ENCODE measurements at regions not wholly inside any gene's neighbourhood (a gene's known extent, or its start where the extent isn't known, plus 50 kb on each side); places are given as distances from the start of the nearest gene placed in this dataset.
"Not testable (repeated sequence)": the region's sequence is repeated elsewhere in the genome, so short reads cannot be mapped to it uniquely, and the experiment has no call there.

- DNase-seq: no peak
These were observed 651.2 kb upstream of the KCNMB2 start for GRCh38 chr3:177885063-177885462.

- no peak for DNase-seq
These were observed 649.7 kb upstream of the KCNMB2 start for GRCh38 chr3:177886501-177886900.

DNA sequence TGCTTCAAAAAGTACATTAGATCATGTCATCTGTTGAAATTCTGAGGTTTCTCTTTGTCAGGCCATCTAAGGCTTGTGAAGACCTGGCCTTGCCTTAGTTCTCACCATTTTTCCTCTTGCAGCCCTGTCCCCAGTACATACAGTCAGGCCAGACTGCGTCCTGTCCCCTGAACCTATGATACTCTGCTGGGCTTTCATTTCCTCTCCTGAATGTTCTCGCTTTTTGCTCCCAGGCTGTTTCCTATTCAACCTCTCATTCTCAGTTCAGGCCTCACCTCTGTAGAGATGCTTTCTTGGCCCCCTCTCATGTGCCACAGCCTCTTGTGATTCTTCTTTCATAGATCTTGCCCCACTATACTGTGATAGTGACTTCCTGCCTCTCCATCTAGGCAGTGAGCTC is 648.8 kb upstream of the KCNMB2 start:
- no peak for DNase-seq

GRCh38 chr3:177889161-177889560 is 647.1 kb upstream of the KCNMB2 start:
- no peak for DNase-seq

- DNase-seq: no peak
These were observed 646.4 kb upstream of the KCNMB2 start for GRCh38 chr3:177889652-177890358.

DNA sequence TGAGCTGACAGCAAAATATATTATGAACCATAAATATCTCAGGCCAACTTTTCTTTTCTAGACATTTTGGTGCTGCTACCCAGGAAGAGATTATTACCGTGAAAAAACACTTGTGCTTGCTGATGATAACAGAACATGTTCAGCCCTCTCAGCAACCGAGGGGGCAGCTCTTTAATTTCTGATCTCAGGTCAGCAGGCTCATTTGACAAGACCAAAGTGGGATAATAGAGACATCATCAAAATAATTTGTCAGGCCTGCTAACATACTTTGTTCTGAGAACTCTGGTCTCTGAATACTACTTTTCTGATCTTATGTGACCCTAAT is 645.9 kb upstream of the KCNMB2 start:
- DNase-seq: no peak

- DNase-seq: not testable (repeated sequence)
These were observed 644.7 kb upstream of the KCNMB2 start for GRCh38 chr3:177891569-177891968.

DNA sequence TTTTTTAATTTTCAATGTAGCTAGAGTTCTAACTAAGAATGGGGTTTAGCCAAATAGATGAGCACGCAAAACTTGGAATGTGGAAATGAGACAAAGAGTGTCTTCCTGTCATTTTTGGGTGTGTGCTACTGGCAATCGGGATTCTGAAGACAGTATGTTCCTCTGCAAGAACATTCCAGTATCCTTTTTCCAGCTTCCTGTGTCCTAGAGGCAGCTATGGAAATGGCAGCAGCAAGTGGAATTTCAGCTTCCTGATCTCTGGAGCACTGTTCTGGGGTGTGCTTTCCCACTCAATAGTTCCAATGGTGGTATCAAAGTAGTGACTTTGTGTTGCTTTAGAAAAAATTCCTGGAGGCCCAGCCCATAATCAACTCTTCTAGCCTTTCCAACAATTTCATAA is 642.9 kb upstream of the KCNMB2 start:
- no peak for DNase-seq

- DNase-seq: no peak
These were observed 642.0 kb upstream of the KCNMB2 start for GRCh38 chr3:177894081-177894728.

DNA sequence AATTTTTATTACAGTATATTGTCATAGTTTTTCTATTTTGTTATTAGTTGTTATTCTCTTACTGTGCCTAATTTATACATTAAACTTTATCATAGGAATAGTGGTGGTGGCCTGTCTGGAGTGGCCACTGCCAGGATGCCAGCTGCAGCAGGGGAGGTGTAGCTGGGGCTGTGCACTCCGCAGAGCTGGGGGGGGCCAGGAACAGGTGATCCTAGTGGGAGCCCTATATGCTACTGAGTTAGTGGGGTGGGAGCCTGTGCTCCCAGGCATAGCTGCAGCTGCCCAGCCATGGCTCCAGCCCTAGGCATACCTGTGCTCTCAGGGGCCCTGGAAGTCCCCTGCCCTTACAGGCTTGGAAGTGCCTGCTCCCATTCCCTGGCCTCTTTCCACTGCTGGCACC is 638.1 kb upstream of the KCNMB2 start:
- no peak for DNase-seq

- no peak for DNase-seq
These were observed 636.8 kb upstream of the KCNMB2 start for GRCh38 chr3:177899275-177900067.

GRCh38 chr3:177902876-177903275 is 633.4 kb upstream of the KCNMB2 start:
- no peak for DNase-seq

GRCh38 chr3:177904621-177905020 is 631.6 kb upstream of the KCNMB2 start:
- no peak for DNase-seq

GRCh38 chr3:177905173-177906125 is 630.8 kb upstream of the KCNMB2 start:
- DNase-seq: no peak

DNA sequence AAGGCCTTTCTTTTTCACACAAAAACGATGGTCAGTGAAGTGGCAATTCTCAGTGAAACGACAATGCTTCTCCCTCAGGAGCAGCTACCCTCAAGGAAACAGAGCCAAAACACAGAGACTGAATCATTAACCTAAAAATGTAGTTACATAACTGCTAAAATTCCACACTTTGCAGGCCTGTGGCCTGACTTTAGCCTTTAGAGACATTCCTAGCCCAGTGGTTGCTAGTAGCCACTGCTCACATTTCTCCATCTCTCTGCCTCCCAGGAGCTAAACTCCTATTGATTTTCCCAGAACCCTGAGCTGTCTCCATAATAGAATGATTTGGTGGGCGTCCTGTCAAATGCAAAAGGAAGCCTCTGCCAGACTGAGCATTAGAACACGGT is 630.1 kb upstream of the KCNMB2 start:
- no peak for DNase-seq

DNA sequence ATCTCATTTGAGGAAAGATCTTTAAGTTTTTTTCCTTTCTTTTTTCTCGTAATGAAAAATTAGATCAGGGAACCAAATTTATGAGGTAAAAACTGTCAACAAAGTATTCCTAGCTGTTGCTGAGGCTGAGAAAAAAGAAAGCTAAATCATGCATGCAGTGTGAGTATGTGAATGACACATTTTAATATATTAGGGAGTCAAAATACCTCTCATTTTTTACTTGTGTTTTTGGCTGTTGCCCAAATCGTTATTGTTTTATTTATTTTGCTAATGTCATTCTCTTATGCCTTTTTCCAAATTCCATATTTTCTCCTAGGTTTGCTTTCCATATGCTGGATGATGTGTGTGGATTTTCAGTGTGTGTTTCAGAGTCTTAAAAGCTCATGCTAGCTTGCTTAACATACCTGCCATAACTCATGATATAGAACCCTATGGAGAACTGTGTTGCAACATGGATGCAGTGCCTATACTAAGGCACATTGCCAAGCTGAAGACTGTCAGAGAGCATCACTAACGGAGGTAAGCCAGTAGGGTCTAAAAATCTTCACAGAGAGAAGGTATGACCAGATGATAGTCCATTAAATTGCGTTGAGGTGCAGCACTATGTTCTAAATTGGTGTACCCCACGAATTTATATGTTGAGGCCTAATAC is 629.5 kb upstream of the KCNMB2 start:
- no peak for DNase-seq

DNA sequence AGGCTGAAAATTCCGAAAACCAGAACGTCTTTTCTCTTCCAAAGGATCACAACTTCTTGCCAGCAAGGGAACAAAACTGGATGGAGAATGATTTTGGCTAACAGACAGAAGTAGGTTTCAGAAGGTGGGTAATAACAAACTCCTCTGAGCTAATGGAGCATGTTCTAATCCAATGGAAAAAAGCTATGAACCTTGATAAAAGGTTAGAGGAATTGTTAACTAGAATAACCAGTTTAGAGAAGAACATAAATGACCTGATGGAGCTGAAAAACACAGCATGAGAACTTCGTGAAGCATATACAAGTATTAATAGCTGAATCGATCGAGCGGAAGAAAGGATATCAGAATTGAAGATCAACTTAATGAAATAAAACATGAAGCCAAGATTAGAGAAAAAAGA is 626.7 kb upstream of the KCNMB2 start:
- DNase-seq: not testable (repeated sequence)

DNA sequence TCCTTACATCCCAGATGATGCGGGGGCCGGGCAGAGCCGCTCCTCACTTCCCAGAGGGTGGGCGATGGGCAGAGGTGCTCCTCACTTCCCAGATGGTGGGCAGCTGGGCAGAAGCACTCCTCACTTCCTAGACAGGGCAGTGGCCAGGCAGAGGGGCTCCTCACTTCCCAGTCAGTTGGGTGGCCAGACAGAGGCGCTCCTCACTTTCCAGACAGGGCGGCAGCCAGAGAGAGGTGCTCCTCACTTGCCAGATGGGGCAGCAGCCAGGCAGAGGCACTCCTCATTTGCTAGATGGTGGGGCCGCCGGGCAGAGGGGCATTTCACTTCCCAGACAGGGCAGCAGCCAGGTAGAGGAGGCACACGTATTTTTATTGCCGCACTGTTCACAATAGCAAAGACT is 622.0 kb upstream of the KCNMB2 start:
- DNase-seq: no peak

- DNase-seq: no peak
These were observed 619.8 kb upstream of the KCNMB2 start for GRCh38 chr3:177916461-177916860.

GRCh38 chr3:177917234-177917861 is 618.9 kb upstream of the KCNMB2 start:
- DNase-seq: no peak

GRCh38 chr3:177921153-177921552 is 615.1 kb upstream of the KCNMB2 start:
- no peak for DNase-seq

- no peak for DNase-seq
These were observed 612.0 kb upstream of the KCNMB2 start for GRCh38 chr3:177924261-177924660.

Measured in inflammatory macrophage (primary cell).